ENCODE measurements at regions not wholly inside any gene's neighbourhood (a gene's known extent, or its start where the extent isn't known, plus 50 kb on each side); places are given as distances from the start of the nearest gene placed in this dataset.

- DNase-seq (ENCODE audit: low spot score in 2 of 2) = no peak
- H3K4me3 Mint-ChIP-seq = no peak overlapping the region
- H3K27me3 Mint-ChIP-seq = peaks cover 5% of the 10 kb centered on the region
- no peaks in the 10 kb centered on the region for H3K36me3 Mint-ChIP-seq
- H3K4me1 Mint-ChIP-seq = peaks cover 17% of the 10 kb centered on the region
- no peaks in the 10 kb centered on the region for H3K9me3 Mint-ChIP-seq
- ATAC-seq (ENCODE audit: low read depth) = no peak
- no peak overlapping the region for H3K27ac Mint-ChIP-seq
Measured at GRCh38 chr14:62118461-62118860, 356.2 kb downstream of the SNAPC1 start.

GRCh38 chr14:62118871-62119270 lies 356.7 kb downstream of the SNAPC1 start:
- Mint-ChIP-seq H3K27ac (no peak overlapping the region), H3K36me3 (no peaks in the 10 kb centered on the region), H3K27me3 (peaks cover 5% of the 10 kb centered on the region), H3K4me1 (peaks cover 17% of the 10 kb centered on the region), H3K9me3 (no peaks in the 10 kb centered on the region), H3K4me3 (no peak overlapping the region)
- ATAC-seq (ENCODE audit: low read depth) (no peak), DNase-seq (ENCODE audit: low spot score in 2 of 2) (no peak)

- DNase-seq (ENCODE audit: low spot score in 2 of 2) (no peak), ATAC-seq (ENCODE audit: low read depth) (no peak)
- Mint-ChIP-seq H3K27ac (no peak overlapping the region), H3K4me3 (no peak overlapping the region), H3K9me3 (no peaks in the 10 kb centered on the region), H3K36me3 (no peaks in the 10 kb centered on the region), H3K4me1 (peaks cover 3% of the 10 kb centered on the region), H3K27me3 (peaks cover 3% of the 10 kb centered on the region)
Measured at GRCh38 chr14:62123961-62124360, 361.7 kb downstream of the SNAPC1 start.

- no peak for ATAC-seq (ENCODE audit: low read depth)
Measured at GRCh38 chr14:62125793-62126192, 363.6 kb downstream of the SNAPC1 start.

GRCh38 chr14:62126879-62127478 lies 364.8 kb downstream of the SNAPC1 start:
- ATAC-seq (ENCODE audit: low read depth) (peak; percentile 80), DNase-seq (ENCODE audit: low spot score in 2 of 2) (peak; percentile 20 to 49)
- H3K9me3 Mint-ChIP-seq = no peaks in the 10 kb centered on the region
- H3K4me1 Mint-ChIP-seq = peaks cover 3% of the 10 kb centered on the region
- no peak overlapping the region for H3K4me3 Mint-ChIP-seq
- H3K27me3 Mint-ChIP-seq = peaks cover 4% of the 10 kb centered on the region
- H3K27ac Mint-ChIP-seq = no peak overlapping the region
- no peaks in the 10 kb centered on the region for H3K36me3 Mint-ChIP-seq

More at GRCh38 chr14:62125793-62126192, 363.6 kb downstream of the SNAPC1 start:
- no peaks in the 10 kb centered on the region for H3K36me3 Mint-ChIP-seq
- no peak overlapping the region for H3K27ac Mint-ChIP-seq
- peaks cover 3% of the 10 kb centered on the region for H3K27me3 Mint-ChIP-seq
- H3K9me3 Mint-ChIP-seq = no peaks in the 10 kb centered on the region
- peaks cover 3% of the 10 kb centered on the region for H3K4me1 Mint-ChIP-seq
- H3K4me3 Mint-ChIP-seq = no peak overlapping the region
- DNase-seq (ENCODE audit: low spot score in 2 of 2) = no peak

GRCh38 chr14:62130441-62130840 lies 368.2 kb downstream of the SNAPC1 start:
- Mint-ChIP-seq H3K4me1 (peaks cover 3% of the 10 kb centered on the region), H3K27ac (no peak overlapping the region), H3K27me3 (peaks cover 11% of the 10 kb centered on the region), H3K4me3 (no peak overlapping the region), H3K36me3 (no peaks in the 10 kb centered on the region), H3K9me3 (no peaks in the 10 kb centered on the region)
- no peak for DNase-seq (ENCODE audit: low spot score in 2 of 2)
- no peak for ATAC-seq (ENCODE audit: low read depth)

GRCh38 chr14:62133776-62134550 lies 371.7 kb downstream of the SNAPC1 start:
- Mint-ChIP-seq H3K27ac (no peak overlapping the region), H3K36me3 (no peaks in the 10 kb centered on the region), H3K27me3 (peaks cover 18% of the 10 kb centered on the region), H3K4me1 (no peaks in the 10 kb centered on the region), H3K9me3 (no peaks in the 10 kb centered on the region), H3K4me3 (no peak overlapping the region)
- ATAC-seq (ENCODE audit: low read depth) (no peak), DNase-seq (ENCODE audit: low spot score in 2 of 2) (no peak)

- no peak overlapping the region for H3K4me3 Mint-ChIP-seq
- no peaks in the 10 kb centered on the region for H3K4me1 Mint-ChIP-seq
- ATAC-seq (ENCODE audit: low read depth) (no peak), DNase-seq (ENCODE audit: low spot score in 2 of 2) (no peak)
- H3K9me3 Mint-ChIP-seq = no peaks in the 10 kb centered on the region
- H3K27me3 Mint-ChIP-seq = peaks cover 24% of the 10 kb centered on the region
- H3K36me3 Mint-ChIP-seq = no peaks in the 10 kb centered on the region
- no peak overlapping the region for H3K27ac Mint-ChIP-seq
Measured at GRCh38 chr14:62138593-62138992, 376.4 kb downstream of the SNAPC1 start.

GRCh38 chr14:62141139-62141538 lies 378.9 kb downstream of the SNAPC1 start:
- DNase-seq (ENCODE audit: low spot score in 2 of 2) = no peak
- Mint-ChIP-seq H3K27ac (no peak overlapping the region), H3K36me3 (no peaks in the 10 kb centered on the region), H3K9me3 (no peaks in the 10 kb centered on the region), H3K4me3 (no peak overlapping the region), H3K27me3 (peaks cover 21% of the 10 kb centered on the region), H3K4me1 (no peaks in the 10 kb centered on the region)
- ATAC-seq (ENCODE audit: low read depth) = no peak

- H3K9me3 Mint-ChIP-seq = peaks cover 4% of the 10 kb centered on the region
- no peak for ATAC-seq (ENCODE audit: low read depth)
- no peak for DNase-seq (ENCODE audit: low spot score in 2 of 2)
- no peaks in the 10 kb centered on the region for H3K4me1 Mint-ChIP-seq
- no peak overlapping the region for H3K27ac Mint-ChIP-seq
- H3K4me3 Mint-ChIP-seq = no peak overlapping the region
- H3K36me3 Mint-ChIP-seq = peaks cover 4% of the 10 kb centered on the region
- H3K27me3 Mint-ChIP-seq = peaks cover 17% of the 10 kb centered on the region
Measured at GRCh38 chr14:62143245-62143644, 381.0 kb downstream of the SNAPC1 start.

- DNase-seq (ENCODE audit: low spot score in 2 of 2) (no peak), ATAC-seq (ENCODE audit: low read depth) (no peak)
- Mint-ChIP-seq H3K4me1 (no peaks in the 10 kb centered on the region), H3K27ac (no peak overlapping the region), H3K9me3 (peaks cover 4% of the 10 kb centered on the region), H3K4me3 (no peak overlapping the region), H3K27me3 (peaks cover 14% of the 10 kb centered on the region), H3K36me3 (peaks cover 4% of the 10 kb centered on the region)
Measured at GRCh38 chr14:62144863-62145262, 382.6 kb downstream of the SNAPC1 start.

GRCh38 chr14:62146030-62146429 lies 383.8 kb downstream of the SNAPC1 start:
- peaks cover 12% of the 10 kb centered on the region for H3K27me3 Mint-ChIP-seq
- no peak for DNase-seq (ENCODE audit: low spot score in 2 of 2)
- peaks cover 4% of the 10 kb centered on the region for H3K9me3 Mint-ChIP-seq
- no peaks in the 10 kb centered on the region for H3K4me1 Mint-ChIP-seq
- H3K4me3 Mint-ChIP-seq = no peak overlapping the region
- no peak overlapping the region for H3K27ac Mint-ChIP-seq
- H3K36me3 Mint-ChIP-seq = peaks cover 4% of the 10 kb centered on the region
- ATAC-seq (ENCODE audit: low read depth) = no peak

GRCh38 chr14:62156052-62156451 lies 393.8 kb downstream of the SNAPC1 start:
- peaks cover 17% of the 10 kb centered on the region for H3K27me3 Mint-ChIP-seq
- H3K4me1 Mint-ChIP-seq = no peaks in the 10 kb centered on the region
- no peak overlapping the region for H3K4me3 Mint-ChIP-seq
- no peaks in the 10 kb centered on the region for H3K36me3 Mint-ChIP-seq
- DNase-seq (ENCODE audit: low spot score in 2 of 2) (no peak), ATAC-seq (ENCODE audit: low read depth) (no peak)
- no peak overlapping the region for H3K27ac Mint-ChIP-seq
- H3K9me3 Mint-ChIP-seq = no peaks in the 10 kb centered on the region

GRCh38 chr14:62158779-62159178 lies 396.6 kb downstream of the SNAPC1 start:
- no peaks in the 10 kb centered on the region for H3K36me3 Mint-ChIP-seq
- no peaks in the 10 kb centered on the region for H3K9me3 Mint-ChIP-seq
- H3K27ac Mint-ChIP-seq = no peak overlapping the region
- no peak overlapping the region for H3K4me3 Mint-ChIP-seq
- DNase-seq (ENCODE audit: low spot score in 2 of 2) (no peak), ATAC-seq (ENCODE audit: low read depth) (no peak)
- peaks cover 16% of the 10 kb centered on the region for H3K27me3 Mint-ChIP-seq
- no peaks in the 10 kb centered on the region for H3K4me1 Mint-ChIP-seq

- Mint-ChIP-seq H3K27ac (no peak overlapping the region), H3K36me3 (no peaks in the 10 kb centered on the region), H3K9me3 (no peaks in the 10 kb centered on the region), H3K4me1 (no peaks in the 10 kb centered on the region), H3K4me3 (no peak overlapping the region), H3K27me3 (peaks cover 18% of the 10 kb centered on the region)
- DNase-seq (ENCODE audit: low spot score in 2 of 2) = no peak
- ATAC-seq (ENCODE audit: low read depth) = no peak
Measured at GRCh38 chr14:62159314-62159713, 397.1 kb downstream of the SNAPC1 start.

Measured in memory B cell (primary cell).